Liver (tissue), 3 donors: ENCODE measurements at regions not wholly inside any gene's neighbourhood (a gene's known extent, or its start where the extent isn't known, plus 50 kb on each side); places are given as distances from the start of the nearest gene placed in this dataset.

ENCODE experiments used
- CTCF ChIP-seq: fragments of 150-350 bp; IDR thresholded peaks from 2 replicates; pipeline ENCODE4 v1.5.1; 2017; ENCODE audit warnings: improper control_type of control experiment, low read depth, low read length; ENCODE audit not compliant: missing input control
- MAX ChIP-seq: IDR thresholded peaks from 2 replicates; pipeline ENCODE4 v1.6.1; 2016; ENCODE audit warnings: antibody characterized with exemption
- RAD21 ChIP-seq, 2 donors: IDR thresholded peaks; 2 replicates each; pipeline ENCODE4 v1.6.1; 2016; ENCODE audit warnings: antibody characterized with exemption in 2 of 2, mild to moderate bottlenecking in 2 of 2
- REST ChIP-seq: IDR thresholded peaks from 2 replicates; pipeline ENCODE4 v1.6.1; 2016; ENCODE audit warnings: antibody characterized with exemption, mild to moderate bottlenecking
- donor health status: healthy.
- donor health status: healthy.

GRCh38 chr6:3636060-3636459 is 115.5 kb downstream of the PXDC1 start:
- TF ChIP-seq RAD21 (IDR thresholded peaks at IDR 0.05) (no peak), MAX (no peak), CTCF (no peak), REST (no peak)
